ENCODE measurements at regions not wholly inside any gene's neighbourhood (a gene's known extent, or its start where the extent isn't known, plus 50 kb on each side); places are given as distances from the start of the nearest gene placed in this dataset.
A peak's percentile ranks its signal among the peaks of the same experiment; 100 is the strongest.

DNA sequence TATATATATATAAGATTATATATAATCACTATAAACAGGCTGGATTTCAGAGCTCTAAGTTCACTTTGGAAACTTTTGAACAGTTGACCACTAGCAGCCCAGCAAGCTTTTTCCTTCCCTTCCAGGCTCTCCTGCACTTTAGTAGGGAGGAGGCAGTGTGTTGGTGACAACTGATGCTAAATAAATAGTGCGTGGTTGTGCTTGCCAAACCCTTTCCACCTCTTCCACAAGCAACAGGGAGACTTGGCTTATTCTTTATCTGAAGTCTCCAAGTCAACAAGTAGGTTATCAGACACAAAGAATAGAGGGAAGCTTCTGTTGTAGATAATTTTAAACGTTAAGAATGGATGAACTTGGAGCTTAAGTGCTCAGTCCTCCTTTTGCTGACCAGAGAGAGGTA, 408.2 kb upstream of the HNRNPA3 start:
- Mint-ChIP-seq H3K36me3 (ENCODE audit: low read depth) (no peaks in the 10 kb centered on the region), H3K4me3 (no peak overlapping the region), H3K9me3 (no peaks in the 10 kb centered on the region), H3K27me3 (no peaks in the 10 kb centered on the region), H3K27ac (no peak overlapping the region), H3K4me1 (no peaks in the 10 kb centered on the region)
- ATAC-seq (no peak), DNase-seq (no peak)

DNA sequence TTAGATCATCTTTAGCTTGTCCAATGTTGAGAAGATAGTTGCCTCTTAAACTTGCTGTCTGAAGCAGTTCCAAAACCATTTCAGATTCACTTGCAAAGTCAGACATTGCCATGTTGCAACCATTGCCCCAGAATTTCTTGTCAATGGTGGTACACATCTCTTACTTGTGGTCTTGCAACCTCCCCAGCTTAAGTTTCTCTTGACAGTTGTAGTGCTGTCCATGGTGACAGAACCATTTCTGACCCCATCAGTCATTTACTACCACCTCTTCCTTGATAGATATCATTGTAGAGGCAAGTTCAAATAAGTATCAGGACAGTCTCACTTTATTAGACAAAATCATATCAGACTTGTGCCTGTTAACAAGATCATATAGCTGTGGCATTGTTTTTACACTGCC, 407.2 kb upstream of the HNRNPA3 start:
- Mint-ChIP-seq H3K27me3 (no peaks in the 10 kb centered on the region), H3K4me1 (no peaks in the 10 kb centered on the region), H3K4me3 (no peak overlapping the region), H3K36me3 (ENCODE audit: low read depth) (no peaks in the 10 kb centered on the region), H3K9me3 (no peaks in the 10 kb centered on the region), H3K27ac (no peak overlapping the region)
- no peak for ATAC-seq
- no peak for DNase-seq

DNA sequence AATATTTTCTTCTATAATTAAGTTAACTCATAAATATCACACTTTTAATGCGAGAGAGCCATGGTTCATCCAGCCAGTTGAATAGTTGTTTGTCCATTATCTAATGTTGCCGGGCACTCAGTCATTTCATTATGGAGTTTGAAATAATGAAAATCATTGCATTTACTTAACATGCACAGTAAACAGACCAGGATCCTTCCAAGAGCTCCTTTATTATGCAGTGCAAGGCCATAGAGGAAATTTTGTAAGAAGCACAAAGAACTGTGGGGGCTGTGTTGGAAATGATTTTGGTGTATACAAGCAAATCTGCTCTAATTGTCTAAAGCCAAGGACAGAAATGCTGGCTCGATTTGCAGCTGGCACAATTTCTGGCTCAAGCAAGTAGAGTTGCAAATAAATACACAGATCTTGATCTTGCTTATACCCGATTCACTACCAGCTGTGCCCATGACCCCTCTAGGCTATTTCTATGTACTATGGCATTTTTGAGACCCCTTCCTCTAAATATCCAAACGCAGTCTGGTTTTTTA, 400.3 kb upstream of the HNRNPA3 start:
- Mint-ChIP-seq H3K4me1 (peaks cover 16% of the 10 kb centered on the region), H3K27ac (no peak overlapping the region), H3K36me3 (ENCODE audit: low read depth) (no peaks in the 10 kb centered on the region), H3K9me3 (no peaks in the 10 kb centered on the region), H3K27me3 (no peaks in the 10 kb centered on the region), H3K4me3 (no peak overlapping the region)
- ATAC-seq (no peak), DNase-seq (no peak)

DNA sequence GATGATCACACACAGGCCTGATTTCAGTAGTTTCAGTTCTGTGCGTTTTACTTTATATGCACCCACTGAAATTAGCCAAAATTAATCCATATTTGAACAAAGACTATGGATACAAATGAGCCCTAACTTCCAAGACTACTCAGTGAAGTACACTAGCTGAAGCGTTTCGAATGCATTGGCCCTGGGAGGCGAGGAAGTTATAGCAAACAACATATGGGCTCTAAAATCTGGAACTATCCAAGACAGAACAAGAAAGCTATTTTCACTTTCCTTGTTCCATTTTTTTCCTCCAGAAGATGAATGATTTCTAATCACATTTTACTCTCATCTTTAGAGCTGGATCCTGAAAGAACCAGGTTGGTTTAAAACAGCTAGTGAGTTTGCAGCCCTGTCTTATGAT, 399.4 kb upstream of the HNRNPA3 start:
- Mint-ChIP-seq H3K9me3 (no peaks in the 10 kb centered on the region), H3K4me1 (peaks cover 16% of the 10 kb centered on the region), H3K27ac (no peak overlapping the region), H3K36me3 (ENCODE audit: low read depth) (no peaks in the 10 kb centered on the region), H3K4me3 (no peak overlapping the region), H3K27me3 (no peaks in the 10 kb centered on the region)
- no peak for DNase-seq
- no peak for ATAC-seq

DNA sequence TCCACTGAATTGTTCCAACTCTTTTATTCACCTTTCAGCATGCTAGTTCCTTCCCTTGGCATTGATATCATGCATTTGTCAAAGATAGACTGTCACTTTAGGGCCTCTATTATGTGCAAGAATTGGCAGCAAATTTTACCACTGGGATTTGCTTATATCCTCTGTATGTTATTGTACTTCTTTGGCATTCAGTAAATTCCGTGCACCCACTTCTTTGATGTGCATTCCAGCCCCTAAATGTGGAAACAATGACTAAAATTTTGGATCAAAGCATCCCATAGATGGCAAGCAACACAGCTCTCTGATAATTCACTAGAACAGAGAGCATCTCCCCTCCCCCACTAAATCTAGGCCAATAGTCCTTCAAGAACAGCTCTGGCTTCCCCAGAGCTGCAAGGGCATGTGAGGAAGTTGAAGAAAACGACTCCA, 399.0 kb upstream of the HNRNPA3 start:
- Mint-ChIP-seq H3K27me3 (no peaks in the 10 kb centered on the region), H3K9me3 (no peaks in the 10 kb centered on the region), H3K27ac (no peak overlapping the region), H3K36me3 (ENCODE audit: low read depth) (no peaks in the 10 kb centered on the region), H3K4me3 (no peak overlapping the region), H3K4me1 (peaks cover 16% of the 10 kb centered on the region)
- DNase-seq (no peak), ATAC-seq (no peak)

DNA sequence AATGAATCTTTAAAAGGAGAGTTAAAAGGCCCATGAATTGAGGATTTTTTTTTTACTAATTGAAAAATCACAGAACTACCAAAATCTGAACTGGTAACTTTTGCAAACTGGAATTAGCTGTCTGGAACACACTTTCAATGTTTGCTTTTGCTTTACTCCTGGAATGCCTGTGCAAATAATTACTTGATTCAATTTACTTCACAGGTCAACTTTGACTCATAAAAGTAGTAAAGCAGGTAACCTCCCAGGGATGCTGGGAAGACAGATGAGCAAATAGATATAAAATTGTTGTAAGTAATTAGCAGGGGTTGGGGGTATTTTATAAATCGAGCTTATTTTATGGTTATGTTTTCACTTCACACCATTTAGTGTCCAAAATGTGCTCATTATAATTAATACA, 398.3 kb upstream of the HNRNPA3 start:
- DNase-seq = no peak
- Mint-ChIP-seq H3K36me3 (ENCODE audit: low read depth) (no peaks in the 10 kb centered on the region), H3K27ac (no peak overlapping the region), H3K27me3 (no peaks in the 10 kb centered on the region), H3K9me3 (no peaks in the 10 kb centered on the region), H3K4me1 (peaks cover 18% of the 10 kb centered on the region), H3K4me3 (no peak overlapping the region)
- no peak for ATAC-seq

DNA sequence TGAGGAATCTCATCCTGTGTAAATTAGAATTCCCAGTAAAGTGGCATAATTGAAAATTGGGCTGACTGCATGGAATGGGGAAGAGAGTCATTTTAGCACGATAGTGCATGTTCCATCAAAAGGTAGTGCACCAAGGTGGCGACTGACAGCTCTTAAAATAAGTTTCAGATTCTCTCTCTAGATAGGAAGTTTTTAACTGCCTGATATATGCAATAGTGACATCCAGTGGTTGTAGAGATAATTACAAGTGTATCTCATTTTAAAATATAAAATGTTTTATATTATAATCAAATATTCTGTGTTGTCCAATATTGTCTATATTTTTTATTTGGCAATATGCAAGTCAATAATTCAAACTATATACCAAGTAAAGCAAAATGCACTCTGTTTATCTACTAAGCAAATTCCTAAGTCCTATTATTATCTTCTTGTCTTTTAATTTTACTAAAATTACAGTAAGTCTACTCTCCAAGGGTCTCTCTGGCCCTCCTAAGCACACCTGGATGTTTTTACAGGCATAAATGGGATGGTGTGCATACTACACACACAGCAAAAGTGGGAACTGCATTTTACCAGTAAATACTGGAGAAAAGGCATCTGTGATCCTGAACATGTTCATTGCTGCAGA, 397.7 kb upstream of the HNRNPA3 start:
- Mint-ChIP-seq H3K36me3 (ENCODE audit: low read depth) (no peaks in the 10 kb centered on the region), H3K27me3 (no peaks in the 10 kb centered on the region), H3K4me1 (peaks cover 19% of the 10 kb centered on the region), H3K4me3 (no peak overlapping the region), H3K9me3 (no peaks in the 10 kb centered on the region), H3K27ac (no peak overlapping the region)
- DNase-seq (no peak), ATAC-seq (no peak)

DNA sequence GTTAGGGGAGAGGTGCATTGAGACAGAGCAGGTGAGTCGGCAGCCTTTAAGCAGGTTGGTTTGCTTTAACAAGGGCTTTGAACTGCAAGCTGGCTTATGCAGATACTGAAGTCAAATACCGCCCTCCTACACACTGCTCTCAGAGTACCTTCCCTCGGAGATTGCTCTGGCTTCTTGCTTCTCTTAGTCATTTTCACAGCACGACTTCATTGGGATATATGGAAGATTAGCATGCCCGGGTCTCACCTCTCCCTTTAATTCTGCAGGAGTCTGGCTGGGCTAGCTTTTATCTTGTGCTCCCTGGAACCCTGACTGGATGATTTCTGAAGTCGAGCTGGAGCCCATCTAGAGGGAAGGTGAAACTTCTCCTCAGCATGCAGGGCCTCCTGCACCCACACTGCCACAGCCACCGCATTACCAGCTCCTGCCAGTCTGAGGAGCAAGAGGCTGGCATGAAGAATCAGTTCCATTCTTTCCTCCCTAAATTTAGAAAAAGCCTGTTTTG, 395.5 kb upstream of the HNRNPA3 start:
- Mint-ChIP-seq H3K36me3 (ENCODE audit: low read depth) (no peaks in the 10 kb centered on the region), H3K27ac (no peak overlapping the region), H3K27me3 (no peaks in the 10 kb centered on the region), H3K9me3 (no peaks in the 10 kb centered on the region), H3K4me3 (no peak overlapping the region), H3K4me1 (peaks cover 24% of the 10 kb centered on the region)
- ATAC-seq = peak; percentile 79
- peak; percentile 22 for DNase-seq

DNA sequence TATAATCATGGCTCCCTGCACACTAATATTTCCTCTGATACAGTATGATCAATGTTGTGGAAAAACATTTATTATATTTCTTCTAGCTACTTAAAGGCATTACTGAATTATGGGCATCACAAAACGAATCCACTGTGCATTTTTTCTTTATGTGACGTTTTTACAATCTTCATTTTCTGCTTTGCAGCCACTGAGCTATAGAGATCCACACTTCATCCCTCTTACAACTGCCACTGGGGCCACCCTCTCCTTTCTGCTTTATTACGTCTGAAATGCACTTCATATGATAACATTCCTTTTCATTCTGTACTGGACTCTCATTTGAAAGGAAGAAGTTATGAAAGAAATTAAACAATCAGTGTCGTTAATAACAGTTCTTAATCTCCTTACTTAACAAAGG, 394.5 kb upstream of the HNRNPA3 start:
- Mint-ChIP-seq H3K36me3 (ENCODE audit: low read depth) (no peaks in the 10 kb centered on the region), H3K4me3 (no peak overlapping the region), H3K9me3 (no peaks in the 10 kb centered on the region), H3K27me3 (no peaks in the 10 kb centered on the region), H3K27ac (no peak overlapping the region), H3K4me1 (peaks cover 30% of the 10 kb centered on the region)
- ATAC-seq (no peak), DNase-seq (no peak)

DNA sequence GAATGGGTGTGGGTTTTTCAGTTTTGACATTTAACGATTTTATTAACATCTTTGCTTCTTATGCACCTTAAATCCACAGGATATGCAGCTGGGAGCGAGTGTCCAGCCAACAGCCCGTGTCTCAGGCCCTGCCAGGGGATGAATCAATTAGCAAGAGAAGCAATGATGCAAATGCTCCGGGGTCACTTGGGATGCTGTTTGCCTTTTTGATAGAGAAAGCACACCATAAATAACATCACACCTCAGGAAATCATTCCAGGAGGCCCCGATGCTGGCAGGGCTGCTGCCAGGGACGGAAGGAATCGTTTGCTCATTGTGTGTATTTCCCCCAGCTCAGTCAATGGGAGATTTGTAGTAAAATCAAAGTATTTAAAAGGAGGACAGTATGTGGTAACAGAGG, 394.0 kb upstream of the HNRNPA3 start:
- no peaks in the 10 kb centered on the region for H3K36me3 Mint-ChIP-seq (ENCODE audit: low read depth)
- no peak for ATAC-seq
- DNase-seq = no peak
- no peaks in the 10 kb centered on the region for H3K9me3 Mint-ChIP-seq
- H3K4me1 Mint-ChIP-seq = peaks cover 33% of the 10 kb centered on the region
- H3K4me3 Mint-ChIP-seq = no peak overlapping the region
- no peak overlapping the region for H3K27ac Mint-ChIP-seq
- H3K27me3 Mint-ChIP-seq = no peaks in the 10 kb centered on the region

DNA sequence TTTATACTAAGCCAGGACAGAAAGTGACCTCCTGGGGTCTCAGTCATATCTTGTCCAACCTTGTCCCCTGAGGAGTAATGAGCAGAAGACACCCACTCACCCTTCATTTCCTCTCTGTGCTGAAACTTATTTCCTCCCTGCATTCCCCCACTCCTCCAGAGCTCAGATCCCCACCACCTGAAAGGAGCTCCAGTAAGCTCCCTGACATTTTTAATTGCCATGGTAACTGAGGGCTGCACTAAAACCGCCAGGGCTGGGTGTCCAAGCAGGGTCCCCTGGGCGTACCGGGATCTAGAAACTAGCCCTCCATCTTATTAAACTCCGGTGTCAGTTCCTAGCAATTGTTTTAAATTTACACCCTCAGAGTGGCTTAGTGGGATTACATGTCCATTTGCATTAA, 393.3 kb upstream of the HNRNPA3 start:
- Mint-ChIP-seq H3K9me3 (no peaks in the 10 kb centered on the region), H3K27ac (no peak overlapping the region), H3K27me3 (no peaks in the 10 kb centered on the region), H3K36me3 (ENCODE audit: low read depth) (no peaks in the 10 kb centered on the region), H3K4me3 (no peak overlapping the region), H3K4me1 (peaks cover 38% of the 10 kb centered on the region)
- DNase-seq = no peak
- no peak for ATAC-seq

DNA sequence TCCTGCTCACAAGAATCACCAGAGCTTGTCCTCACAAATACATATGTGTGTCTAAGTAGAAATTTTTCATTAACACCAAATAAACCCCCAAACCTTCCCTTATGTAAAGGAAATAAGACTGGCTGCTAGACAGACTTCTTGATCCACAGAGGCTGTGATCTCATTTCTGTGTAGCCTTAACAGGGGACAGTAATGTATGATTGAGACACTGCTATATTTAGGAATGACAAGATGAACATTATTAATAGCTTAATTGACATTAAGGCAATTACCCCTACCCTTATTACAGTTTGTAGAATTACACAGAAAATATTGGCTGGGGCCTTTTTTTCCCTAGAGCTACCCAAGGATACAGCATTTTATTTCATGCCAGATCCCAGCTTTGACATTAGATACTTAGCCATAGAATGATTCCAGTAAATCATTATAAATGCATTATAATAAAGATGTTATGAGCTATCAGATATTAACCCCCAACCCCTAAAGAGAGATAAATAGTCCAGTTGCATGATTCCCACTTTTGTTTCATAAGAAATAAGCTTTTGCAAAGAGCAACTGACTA, 392.1 kb upstream of the HNRNPA3 start:
- DNase-seq = no peak
- ATAC-seq = no peak
- no peak overlapping the region for H3K4me3 Mint-ChIP-seq
- H3K27ac Mint-ChIP-seq = no peak overlapping the region
- H3K4me1 Mint-ChIP-seq = peaks cover 43% of the 10 kb centered on the region
- H3K9me3 Mint-ChIP-seq = no peaks in the 10 kb centered on the region
- H3K27me3 Mint-ChIP-seq = no peaks in the 10 kb centered on the region
- no peaks in the 10 kb centered on the region for H3K36me3 Mint-ChIP-seq (ENCODE audit: low read depth)

DNA sequence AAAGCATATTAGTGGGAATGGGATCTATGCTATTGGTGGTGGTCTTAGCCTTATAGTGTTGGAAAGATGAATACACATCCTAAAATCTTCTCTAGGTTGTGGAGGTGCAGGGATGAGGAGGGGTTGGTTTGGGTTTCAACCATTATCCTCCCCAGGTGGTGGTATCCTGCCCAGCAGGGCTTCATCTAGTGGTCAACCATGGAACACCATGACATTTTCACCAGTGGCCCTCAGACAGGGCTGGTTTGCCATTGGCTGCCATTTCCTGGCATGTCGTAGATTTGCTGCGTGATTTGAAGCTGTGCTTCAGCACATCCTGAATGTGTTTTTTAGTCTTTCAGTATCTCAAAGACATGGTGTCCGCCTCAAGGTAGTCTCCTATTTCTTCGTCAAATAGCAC, 391.2 kb upstream of the HNRNPA3 start:
- no peak for ATAC-seq
- DNase-seq = no peak
- Mint-ChIP-seq H3K27me3 (no peaks in the 10 kb centered on the region), H3K4me3 (no peak overlapping the region), H3K4me1 (peaks cover 47% of the 10 kb centered on the region), H3K9me3 (no peaks in the 10 kb centered on the region), H3K36me3 (ENCODE audit: low read depth) (no peaks in the 10 kb centered on the region), H3K27ac (no peak overlapping the region)

DNA sequence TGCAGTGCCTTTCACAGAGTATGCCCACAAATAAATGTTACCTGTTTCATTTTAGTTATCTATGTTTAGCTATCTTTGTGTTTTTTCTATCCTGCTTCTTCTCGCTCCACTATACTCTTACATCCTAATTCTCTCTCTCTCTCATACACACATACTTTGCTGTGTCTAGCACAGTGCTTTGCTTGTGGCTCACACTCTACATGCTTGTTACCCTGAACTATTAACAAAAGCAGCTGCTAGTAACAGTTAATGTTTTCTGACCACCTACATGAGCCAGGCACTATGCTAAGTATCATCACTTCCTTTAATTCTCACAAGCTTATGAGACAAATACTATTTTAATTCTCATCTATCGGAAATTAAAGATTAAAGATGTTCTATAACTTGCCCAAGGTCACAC, 390.5 kb upstream of the HNRNPA3 start:
- H3K27me3 Mint-ChIP-seq = no peaks in the 10 kb centered on the region
- no peak overlapping the region for H3K4me3 Mint-ChIP-seq
- H3K36me3 Mint-ChIP-seq (ENCODE audit: low read depth) = no peaks in the 10 kb centered on the region
- ATAC-seq (no peak), DNase-seq (no peak)
- no peak overlapping the region for H3K27ac Mint-ChIP-seq
- H3K4me1 Mint-ChIP-seq = peaks cover 49% of the 10 kb centered on the region
- H3K9me3 Mint-ChIP-seq = no peaks in the 10 kb centered on the region

DNA sequence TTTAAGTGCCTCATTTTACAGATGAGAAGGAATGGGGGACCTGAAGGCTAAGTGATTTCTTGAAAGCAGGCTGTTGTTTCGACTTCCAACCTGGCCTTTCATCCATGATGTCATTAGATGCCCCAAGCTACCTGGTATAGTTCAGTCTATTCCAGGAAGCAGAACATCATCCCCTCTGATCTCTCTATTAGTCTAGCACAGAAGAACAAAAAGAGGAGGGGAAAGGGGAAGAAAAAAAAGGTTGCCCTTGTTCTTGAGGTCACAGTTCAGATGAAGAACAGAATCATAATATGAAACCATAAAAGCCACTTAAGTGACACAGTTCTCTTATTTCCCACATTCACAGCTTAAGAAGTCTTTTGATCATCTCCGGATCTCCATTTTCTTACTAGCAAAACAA, 386.2 kb upstream of the HNRNPA3 start:
- Mint-ChIP-seq H3K4me1 (peaks cover 56% of the 10 kb centered on the region), H3K4me3 (peak overlapping the region; percentile 55)

More for the DNA sequence above, 386.2 kb upstream of the HNRNPA3 start:
- ATAC-seq (peak; percentile 95), DNase-seq (no peak)
- peak overlapping the region; percentile 87 for H3K27ac Mint-ChIP-seq
- H3K36me3 Mint-ChIP-seq (ENCODE audit: low read depth) = no peaks in the 10 kb centered on the region
- H3K27me3 Mint-ChIP-seq = peaks cover 1% of the 10 kb centered on the region
- no peaks in the 10 kb centered on the region for H3K9me3 Mint-ChIP-seq
